Progenitor cell of endocrine pancreas (in vitro differentiated cells): ENCODE measurements at regions not wholly inside any gene's neighbourhood (a gene's known extent, or its start where the extent isn't known, plus 50 kb on each side); places are given as distances from the start of the nearest gene placed in this dataset.
A peak's percentile ranks its signal among the peaks of the same experiment; 100 is the strongest.
"Not testable (repeated sequence)": the region's sequence is repeated elsewhere in the genome, so short reads cannot be mapped to it uniquely, and the experiment has no call there.

ENCODE experiments used
- DNase-seq: peaks from one replicate; pipeline ENCODE4 v3.0.0; 2021; ENCODE audit warnings: low spot score; ENCODE audit not compliant: unreplicated experiment
- H3K27ac Mint-ChIP-seq: 2 replicates; pipeline ENCODE4 v1.8.0; 2021; ENCODE audit warnings: mild to moderate bottlenecking, moderate library complexity, mixed read lengths
- H3K27me3 Mint-ChIP-seq: 2 replicates; pipeline ENCODE4 v1.8.0; 2021; ENCODE audit warnings: mixed read lengths
- H3K36me3 Mint-ChIP-seq: 2 replicates; pipeline ENCODE4 v1.8.0; 2022; ENCODE audit warnings: mixed read lengths; ENCODE audit not compliant: insufficient read depth
- H3K4me1 Mint-ChIP-seq: 2 replicates; pipeline ENCODE4 v1.8.0; 2021; ENCODE audit warnings: low read depth, mixed read lengths
- H3K4me3 Mint-ChIP-seq: 2 replicates; pipeline ENCODE4 v1.8.0; 2021; ENCODE audit warnings: low read depth, mild to moderate bottlenecking, moderate library complexity, mixed read lengths
- H3K9me3 Mint-ChIP-seq: 2 replicates; pipeline ENCODE4 v1.8.0; 2021; ENCODE audit warnings: low read depth, mixed read lengths
- CTCF ChIP-seq: fragments of 200-600 bp; sonication (generic); IDR thresholded peaks from one replicate; pipeline ENCODE4 v1.5.0; 2021; ENCODE audit warnings: antibody characterized with exemption, mild to moderate bottlenecking; ENCODE audit not compliant: unreplicated experiment

GRCh38 chr16:88141580-88141979 is 190.3 kb downstream of the BANP start:
- no peaks in the 10 kb centered on the region for H3K36me3 Mint-ChIP-seq
- H3K4me1 Mint-ChIP-seq: no peaks in the 10 kb centered on the region
- DNase-seq: no peak
- no peak overlapping the region for H3K4me3 Mint-ChIP-seq
- TF ChIP-seq CTCF: no peak
- no peak overlapping the region for H3K27ac Mint-ChIP-seq
- peaks cover 22% of the 10 kb centered on the region for H3K9me3 Mint-ChIP-seq
- peaks cover 3% of the 10 kb centered on the region for H3K27me3 Mint-ChIP-seq

GRCh38 chr16:88142056-88142935 is 191.1 kb downstream of the BANP start:
- H3K36me3 Mint-ChIP-seq, H3K4me1 Mint-ChIP-seq, H3K4me3 Mint-ChIP-seq, H3K27me3 Mint-ChIP-seq, H3K27ac Mint-ChIP-seq, DNase-seq: not testable (repeated sequence)
- peaks cover 22% of the 10 kb centered on the region for H3K9me3 Mint-ChIP-seq

- H3K27me3 Mint-ChIP-seq, H3K4me1 Mint-ChIP-seq, H3K4me3 Mint-ChIP-seq, DNase-seq, H3K36me3 Mint-ChIP-seq, H3K27ac Mint-ChIP-seq: not testable (repeated sequence)
- peaks cover 14% of the 10 kb centered on the region for H3K9me3 Mint-ChIP-seq
Observed at GRCh38 chr16:88143122-88144027, 192.1 kb downstream of the BANP start.

GRCh38 chr16:88144028-88144511 is 192.8 kb downstream of the BANP start:
- no peak for TF ChIP-seq CTCF
- Mint-ChIP-seq H3K36me3 (no peaks in the 10 kb centered on the region), H3K4me3 (no peak overlapping the region), H3K27ac (no peak overlapping the region), H3K4me1 (no peaks in the 10 kb centered on the region), H3K27me3 (peaks cover 3% of the 10 kb centered on the region), H3K9me3 (peaks cover 8% of the 10 kb centered on the region)
- DNase-seq: no peak

- not testable (repeated sequence) for H3K9me3 Mint-ChIP-seq, H3K27me3 Mint-ChIP-seq, H3K4me1 Mint-ChIP-seq, H3K36me3 Mint-ChIP-seq, H3K4me3 Mint-ChIP-seq, DNase-seq, H3K27ac Mint-ChIP-seq
- peak; percentile 20 for TF ChIP-seq CTCF
Observed at GRCh38 chr16:88145376-88145775, 194.1 kb downstream of the BANP start.

GRCh38 chr16:88145824-88146405 is 194.7 kb downstream of the BANP start:
- not testable (repeated sequence) for H3K4me3 Mint-ChIP-seq, H3K36me3 Mint-ChIP-seq, H3K27ac Mint-ChIP-seq, DNase-seq, H3K4me1 Mint-ChIP-seq, H3K9me3 Mint-ChIP-seq, H3K27me3 Mint-ChIP-seq

- not testable (repeated sequence) for DNase-seq, H3K27ac Mint-ChIP-seq, H3K4me3 Mint-ChIP-seq, H3K4me1 Mint-ChIP-seq, H3K9me3 Mint-ChIP-seq, H3K27me3 Mint-ChIP-seq, H3K36me3 Mint-ChIP-seq
Observed at GRCh38 chr16:88148078-88148477, 196.8 kb downstream of the BANP start.

- not testable (repeated sequence) for H3K4me3 Mint-ChIP-seq, H3K9me3 Mint-ChIP-seq, H3K4me1 Mint-ChIP-seq, DNase-seq, H3K27me3 Mint-ChIP-seq, H3K27ac Mint-ChIP-seq, H3K36me3 Mint-ChIP-seq
Observed at GRCh38 chr16:88148682-88149081, 197.4 kb downstream of the BANP start.

- not testable (repeated sequence) for H3K27ac Mint-ChIP-seq, H3K27me3 Mint-ChIP-seq, H3K9me3 Mint-ChIP-seq, H3K36me3 Mint-ChIP-seq, H3K4me1 Mint-ChIP-seq, H3K4me3 Mint-ChIP-seq, DNase-seq
Observed at GRCh38 chr16:88149158-88149603, 197.9 kb downstream of the BANP start.
